ENCODE measurements at regions not wholly inside any gene's neighbourhood (a gene's known extent, or its start where the extent isn't known, plus 50 kb on each side); places are given as distances from the start of the nearest gene placed in this dataset.

- TF ChIP-seq KLF8 (tag by site-specific recombination; IDR thresholded peaks at IDR 0.05) (no peak), ZNF473 (tag by site-specific recombination; IDR thresholded peaks at IDR 0.05) (no peak), PRDM2 (tag by site-specific recombination; IDR thresholded peaks at IDR 0.05; ENCODE audit: borderline replicate concordance) (no peak), ZSCAN16 (tag by site-specific recombination; IDR thresholded peaks at IDR 0.05) (no peak), ZEB2 (tag by site-specific recombination; IDR thresholded peaks at IDR 0.05) (no peak), ZNF398 (tag by site-specific recombination; IDR thresholded peaks at IDR 0.05) (no peak), ZNF148 (tag by site-specific recombination; IDR thresholded peaks at IDR 0.05; ENCODE audit: borderline replicate concordance) (no peak), ZNF184 (tag by site-specific recombination; IDR thresholded peaks at IDR 0.05) (no peak), ZBTB1 (tag by site-specific recombination; IDR thresholded peaks at IDR 0.05) (no peak), ZNF362 (tag by site-specific recombination; IDR thresholded peaks at IDR 0.05) (no peak), YY1 (tag by site-specific recombination; IDR thresholded peaks at IDR 0.05) (no peak), ZIC2 (tag by site-specific recombination; IDR thresholded peaks at IDR 0.05) (no peak), ZNF26 (tag by site-specific recombination; IDR thresholded peaks at IDR 0.05) (no peak), ZNF138 (tag by site-specific recombination; IDR thresholded peaks at IDR 0.05; ENCODE audit: borderline replicate concordance) (no peak), ZNF19 (tag by site-specific recombination; IDR thresholded peaks at IDR 0.05; ENCODE audit: low read depth) (no peak), ZNF548 (tag by site-specific recombination; IDR thresholded peaks at IDR 0.05) (no peak), ZBTB7A (tag by site-specific recombination; IDR thresholded peaks at IDR 0.05; ENCODE audit: low read depth) (no peak), ZFP69B (tag by site-specific recombination; IDR thresholded peaks at IDR 0.05) (no peak)
- Histone ChIP-seq H3K27ac (ENCODE audit: extremely low read depth, low read depth, low read length) (no peak overlapping the region), H3K4me1 (ENCODE audit: control insufficient read depth, insufficient read depth, low read length) (no peaks in the 10 kb centered on the region), H3K4me3 (ENCODE audit: low read depth, low read length) (no peak overlapping the region), H3K9me3 (ENCODE audit: control insufficient read depth, insufficient read depth, low read depth, low read length) (no peaks in the 10 kb centered on the region), H3K36me3 (ENCODE audit: control insufficient read depth in 2 of 2, insufficient read depth in 1 of 2, low read length in 2 of 2) (no peaks in the 10 kb centered on the region)
- ChIA-PET CTCF (no interaction called here), POLR2A (no interaction called here)
Observed at GRCh38 chr7:18196638-18197037, 169.0 kb upstream of the PRPS1L1 start.
